ENCODE measurements at regions not wholly inside any gene's neighbourhood (a gene's known extent, or its start where the extent isn't known, plus 50 kb on each side); places are given as distances from the start of the nearest gene placed in this dataset.

DNA sequence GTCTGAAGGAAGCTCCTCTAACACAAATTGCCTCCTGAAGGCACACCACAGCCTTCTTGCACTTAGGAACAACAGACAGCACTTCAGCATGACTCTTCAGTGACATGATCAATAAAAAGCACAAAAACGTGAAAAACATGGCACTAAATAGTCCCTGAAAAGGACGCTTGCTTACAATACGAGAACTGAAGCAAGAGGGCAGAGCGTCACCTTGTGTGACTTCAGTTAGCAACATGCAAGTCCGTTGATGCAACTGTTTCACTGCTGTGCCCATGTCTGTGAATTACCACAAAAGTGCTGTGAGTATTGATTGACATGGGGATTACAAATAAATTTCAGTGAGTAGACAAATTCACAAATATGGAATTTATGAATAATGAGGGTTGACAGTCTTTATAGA, 219.9 kb upstream of the GAS1 start:
- TF ChIP-seq CTCF (IDR thresholded peaks at IDR 0.05; ENCODE audit: poor library complexity) (no peak), EZH2 (IDR thresholded peaks at IDR 0.05; ENCODE audit: borderline replicate concordance) (no peak)
